GM21390 (cell line): ENCODE measurements at regions not wholly inside any gene's neighbourhood (a gene's known extent, or its start where the extent isn't known, plus 50 kb on each side); places are given as distances from the start of the nearest gene placed in this dataset.

Experiments used
- ATAC-seq: cut with Tn5 transposase; IDR thresholded peaks from one replicate; pipeline ENCODE4 v1.9.1; 2021; ENCODE audit not compliant: unreplicated experiment

GRCh38 chr20:52864916-52865605 lies 107.1 kb upstream of the TSHZ2 start:
- no peak for ATAC-seq

- ATAC-seq: no peak
Observed at GRCh38 chr20:52859156-52859876, 112.8 kb upstream of the TSHZ2 start.

- no peak for ATAC-seq
Observed at GRCh38 chr20:52852714-52853113, 119.4 kb upstream of the TSHZ2 start.

GRCh38 chr20:52847731-52848359 lies 124.3 kb upstream of the TSHZ2 start:
- ATAC-seq: no peak

GRCh38 chr20:52847029-52847660 lies 125.0 kb upstream of the TSHZ2 start:
- ATAC-seq: no peak

GRCh38 chr20:52845044-52845443 lies 127.1 kb upstream of the TSHZ2 start:
- ATAC-seq: no peak

GRCh38 chr20:52843425-52843824 lies 128.7 kb upstream of the TSHZ2 start:
- ATAC-seq: no peak

- ATAC-seq: no peak
Observed at GRCh38 chr20:52841003-52841402, 131.2 kb upstream of the TSHZ2 start.

GRCh38 chr20:52840041-52840440 lies 132.1 kb upstream of the TSHZ2 start:
- ATAC-seq: no peak

- ATAC-seq: no peak
Observed at GRCh38 chr20:52838510-52839241, 133.5 kb upstream of the TSHZ2 start.

GRCh38 chr20:52837378-52837777 lies 134.8 kb upstream of the TSHZ2 start:
- ATAC-seq: no peak

- no peak for ATAC-seq
Observed at GRCh38 chr20:52833901-52834300, 138.3 kb upstream of the TSHZ2 start.

GRCh38 chr20:52832151-52832774 lies 139.9 kb upstream of the TSHZ2 start:
- no peak for ATAC-seq

- no peak for ATAC-seq
Observed at GRCh38 chr20:52830598-52830997, 141.6 kb upstream of the TSHZ2 start.

- no peak for ATAC-seq
Observed at GRCh38 chr20:52829111-52829510, 143.0 kb upstream of the TSHZ2 start.

GRCh38 chr20:52828199-52828598 lies 144.0 kb upstream of the TSHZ2 start:
- ATAC-seq: no peak

- ATAC-seq: no peak
Observed at GRCh38 chr20:52826722-52827121, 145.4 kb upstream of the TSHZ2 start.

- ATAC-seq: no peak
Observed at GRCh38 chr20:52826321-52826720, 145.8 kb upstream of the TSHZ2 start.

- no peak for ATAC-seq
Observed at GRCh38 chr20:52824494-52825216, 147.5 kb upstream of the TSHZ2 start.

- ATAC-seq: no peak
Observed at GRCh38 chr20:52823303-52823702, 148.9 kb upstream of the TSHZ2 start.
